ENCODE measurements at regions not wholly inside any gene's neighbourhood (a gene's known extent, or its start where the extent isn't known, plus 50 kb on each side); places are given as distances from the start of the nearest gene placed in this dataset.

DNA sequence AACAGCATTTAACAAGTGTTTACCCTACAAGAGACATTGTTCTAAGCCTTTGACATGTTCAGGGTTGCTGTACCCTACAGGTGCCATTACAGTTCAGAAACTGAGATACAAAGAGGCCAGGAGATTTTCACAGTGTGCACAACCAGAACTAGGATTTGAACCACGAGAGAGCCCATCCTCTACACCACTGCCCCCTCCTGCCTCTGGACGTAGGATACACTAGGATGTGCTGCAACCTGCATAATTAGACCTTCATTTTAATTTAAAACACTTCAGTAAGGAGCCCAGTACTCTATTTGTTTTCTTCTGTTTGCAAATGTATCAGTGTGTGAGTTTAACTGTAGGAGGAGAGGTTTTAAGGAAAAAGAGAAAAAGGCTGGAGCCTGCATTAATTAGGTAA is 123.1 kb upstream of the RARB start:
- TF ChIP-seq, protein P1, sequence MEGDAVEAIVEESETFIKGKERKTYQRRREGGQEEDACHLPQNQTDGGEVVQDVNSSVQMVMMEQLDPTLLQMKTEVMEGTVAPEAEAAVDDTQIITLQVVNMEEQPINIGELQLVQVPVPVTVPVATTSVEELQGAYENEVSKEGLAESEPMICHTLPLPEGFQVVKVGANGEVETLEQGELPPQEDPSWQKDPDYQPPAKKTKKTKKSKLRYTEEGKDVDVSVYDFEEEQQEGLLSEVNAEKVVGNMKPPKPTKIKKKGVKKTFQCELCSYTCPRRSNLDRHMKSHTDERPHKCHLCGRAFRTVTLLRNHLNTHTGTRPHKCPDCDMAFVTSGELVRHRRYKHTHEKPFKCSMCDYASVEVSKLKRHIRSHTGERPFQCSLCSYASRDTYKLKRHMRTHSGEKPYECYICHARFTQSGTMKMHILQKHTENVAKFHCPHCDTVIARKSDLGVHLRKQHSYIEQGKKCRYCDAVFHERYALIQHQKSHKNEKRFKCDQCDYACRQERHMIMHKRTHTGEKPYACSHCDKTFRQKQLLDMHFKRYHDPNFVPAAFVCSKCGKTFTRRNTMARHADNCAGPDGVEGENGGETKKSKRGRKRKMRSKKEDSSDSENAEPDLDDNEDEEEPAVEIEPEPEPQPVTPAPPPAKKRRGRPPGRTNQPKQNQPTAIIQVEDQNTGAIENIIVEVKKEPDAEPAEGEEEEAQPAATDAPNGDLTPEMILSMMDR (IDR thresholded peaks at IDR 0.05), result no peak
- TF ChIP-seq, protein P2, sequence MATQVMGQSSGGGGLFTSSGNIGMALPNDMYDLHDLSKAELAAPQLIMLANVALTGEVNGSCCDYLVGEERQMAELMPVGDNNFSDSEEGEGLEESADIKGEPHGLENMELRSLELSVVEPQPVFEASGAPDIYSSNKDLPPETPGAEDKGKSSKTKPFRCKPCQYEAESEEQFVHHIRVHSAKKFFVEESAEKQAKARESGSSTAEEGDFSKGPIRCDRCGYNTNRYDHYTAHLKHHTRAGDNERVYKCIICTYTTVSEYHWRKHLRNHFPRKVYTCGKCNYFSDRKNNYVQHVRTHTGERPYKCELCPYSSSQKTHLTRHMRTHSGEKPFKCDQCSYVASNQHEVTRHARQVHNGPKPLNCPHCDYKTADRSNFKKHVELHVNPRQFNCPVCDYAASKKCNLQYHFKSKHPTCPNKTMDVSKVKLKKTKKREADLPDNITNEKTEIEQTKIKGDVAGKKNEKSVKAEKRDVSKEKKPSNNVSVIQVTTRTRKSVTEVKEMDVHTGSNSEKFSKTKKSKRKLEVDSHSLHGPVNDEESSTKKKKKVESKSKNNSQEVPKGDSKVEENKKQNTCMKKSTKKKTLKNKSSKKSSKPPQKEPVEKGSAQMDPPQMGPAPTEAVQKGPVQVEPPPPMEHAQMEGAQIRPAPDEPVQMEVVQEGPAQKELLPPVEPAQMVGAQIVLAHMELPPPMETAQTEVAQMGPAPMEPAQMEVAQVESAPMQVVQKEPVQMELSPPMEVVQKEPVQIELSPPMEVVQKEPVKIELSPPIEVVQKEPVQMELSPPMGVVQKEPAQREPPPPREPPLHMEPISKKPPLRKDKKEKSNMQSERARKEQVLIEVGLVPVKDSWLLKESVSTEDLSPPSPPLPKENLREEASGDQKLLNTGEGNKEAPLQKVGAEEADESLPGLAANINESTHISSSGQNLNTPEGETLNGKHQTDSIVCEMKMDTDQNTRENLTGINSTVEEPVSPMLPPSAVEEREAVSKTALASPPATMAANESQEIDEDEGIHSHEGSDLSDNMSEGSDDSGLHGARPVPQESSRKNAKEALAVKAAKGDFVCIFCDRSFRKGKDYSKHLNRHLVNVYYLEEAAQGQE (IDR thresholded peaks at IDR 0.05), result no peak
- TF ChIP-seq POLR2A (IDR thresholded peaks at IDR 0.05; ENCODE audit: low read length), result no peak
- TF ChIP-seq EP300 (IDR thresholded peaks at IDR 0.05), result no peak
